ENCODE measurements at regions not wholly inside any gene's neighbourhood (a gene's known extent, or its start where the extent isn't known, plus 50 kb on each side); places are given as distances from the start of the nearest gene placed in this dataset.

GRCh38 chr13:77388944-77389624 lies 62.2 kb upstream of the MYCBP2 start:
- WGBS (ENCODE audit: insufficient coverage), result 100% methylated on average over 1 of the region's 4 CpGs

GRCh38 chr13:77387607-77388200 lies 60.8 kb upstream of the MYCBP2 start:
- no peaks in the 10 kb centered on the region for H3K27me3 ChIP-seq (ENCODE audit: control insufficient read depth in 2 of 2, insufficient read depth in 2 of 2, low read length in 2 of 2)
- H3K4me1 Mint-ChIP-seq, result peaks cover 46% of the 10 kb centered on the region
- no peaks in the 10 kb centered on the region for H3K79me2 ChIP-seq (ENCODE audit: insufficient read depth, low read length)
- WGBS (ENCODE audit: insufficient coverage), result 70% methylated on average over 3 of the region's 5 CpGs
- no peak overlapping the region for H3K4me3 Mint-ChIP-seq
- peaks cover 0 to 3% (median 0%) of the 10 kb centered on the region in 7 donors for H3K9me3 Mint-ChIP-seq
- no peaks in the 10 kb centered on the region for H3K9me3 ChIP-seq (replicated peaks in 1 of 2; ENCODE audit: control insufficient read depth in 1 of 2, insufficient read depth in 1 of 2, low read length in 2 of 2)
- H3K27ac ChIP-seq (ENCODE audit: low read depth in 1 of 2, low read length in 2 of 2), result peak overlapping the region in 1 of 2 donors; percentile 34
- H3K9ac ChIP-seq (ENCODE audit: insufficient read depth, low read length, poor library complexity, severe bottlenecking), result no peak overlapping the region
- no peak for TF ChIP-seq CTCF (IDR thresholded peaks at IDR 0.05)
- no peak overlapping the region for H3K4me3 ChIP-seq (replicated peaks in 1 of 3; ENCODE audit: low read depth in 2 of 3, low read length in 3 of 3)
- no peaks in the 10 kb centered on the region for H4K20me1 ChIP-seq (ENCODE audit: insufficient read depth, low read length)
- H3K4me2 ChIP-seq (replicated peaks; ENCODE audit: extremely low read depth, low read length, poor library complexity, severe bottlenecking), result peak overlapping the region; percentile 36
- intact Hi-C loops (cut with micrococcal nuclease), result no loop called here
- peaks cover 0 to 3% (median 0%) of the 10 kb centered on the region in 3 donors for H3K27me3 Mint-ChIP-seq (ENCODE audit: low read depth in 3 of 3)
- H3K27ac Mint-ChIP-seq, result peak overlapping the region in 2 of 7 donors; percentile 27 to 69
- H3K36me3 Mint-ChIP-seq, result no peaks in the 10 kb centered on the region
- H3K36me3 ChIP-seq (replicated peaks in 1 of 2; ENCODE audit: control insufficient read depth in 1 of 2, insufficient read depth in 2 of 2, low read length in 2 of 2), result no peaks in the 10 kb centered on the region
- peaks cover 18 to 39% of the 10 kb centered on the region in 2 donors for H3K4me1 ChIP-seq (ENCODE audit: control insufficient read depth in 1 of 2, insufficient read depth in 2 of 2, low read length in 2 of 2)
- DNase-seq, result no peak
- H2AFZ ChIP-seq (ENCODE audit: insufficient read depth, low read depth, low read length, poor library complexity, severe bottlenecking), result no peak overlapping the region

More at GRCh38 chr13:77388944-77389624, 62.2 kb upstream of the MYCBP2 start:
- Mint-ChIP-seq H3K36me3 (no peaks in the 10 kb centered on the region), H3K9me3 (peaks cover 0 to 3% (median 0%) of the 10 kb centered on the region in 7 donors), H3K27me3 (ENCODE audit: low read depth in 3 of 3) (peaks cover 0 to 5% (median 0%) of the 10 kb centered on the region in 3 donors), H3K4me3 (no peak overlapping the region), H3K27ac (peak overlapping the region in 1 of 7 donors; percentile 51), H3K4me1 (peaks cover 56% of the 10 kb centered on the region)
- peaks cover 23 to 51% of the 10 kb centered on the region in 2 donors for H3K4me1 ChIP-seq (ENCODE audit: control insufficient read depth in 1 of 2, insufficient read depth in 2 of 2, low read length in 2 of 2)
- no peak overlapping the region for H3K9ac ChIP-seq (ENCODE audit: insufficient read depth, low read length, poor library complexity, severe bottlenecking)
- H3K79me2 ChIP-seq (ENCODE audit: insufficient read depth, low read length), result no peaks in the 10 kb centered on the region
- intact Hi-C loops (cut with micrococcal nuclease), result no loop called here
- H3K27ac ChIP-seq (ENCODE audit: low read depth in 1 of 2, low read length in 2 of 2), result no peak overlapping the region
- H3K4me3 ChIP-seq (replicated peaks in 1 of 3; ENCODE audit: low read depth in 2 of 3, low read length in 3 of 3), result no peak overlapping the region
- no peak overlapping the region for H3K4me2 ChIP-seq (replicated peaks; ENCODE audit: extremely low read depth, low read length, poor library complexity, severe bottlenecking)
- no peak for TF ChIP-seq CTCF (IDR thresholded peaks at IDR 0.05)
- no peaks in the 10 kb centered on the region for H3K9me3 ChIP-seq (replicated peaks in 1 of 2; ENCODE audit: control insufficient read depth in 1 of 2, insufficient read depth in 1 of 2, low read length in 2 of 2)
- H4K20me1 ChIP-seq (ENCODE audit: insufficient read depth, low read length), result no peaks in the 10 kb centered on the region
- no peaks in the 10 kb centered on the region for H3K36me3 ChIP-seq (replicated peaks in 1 of 2; ENCODE audit: control insufficient read depth in 1 of 2, insufficient read depth in 2 of 2, low read length in 2 of 2)
- DNase-seq, result no peak
- no peak overlapping the region for H2AFZ ChIP-seq (ENCODE audit: insufficient read depth, low read depth, low read length, poor library complexity, severe bottlenecking)
- no peaks in the 10 kb centered on the region for H3K27me3 ChIP-seq (ENCODE audit: control insufficient read depth in 2 of 2, insufficient read depth in 2 of 2, low read length in 2 of 2)

Measured in CD14-positive monocyte (primary cell).